PC-9 (cell line): ENCODE measurements at regions not wholly inside any gene's neighbourhood (a gene's known extent, or its start where the extent isn't known, plus 50 kb on each side); places are given as distances from the start of the nearest gene placed in this dataset.

Experiments
- BruUV-seq: library from RNA; stranded (reverse); fragments of 400-500 nt; replicated peaks from 2 replicates; lab custom pipeline; 2021; lab: Mats Ljungman, UMichigan
- CTCF ChIA-PET: fragments of 300-600 bp; sonication (Branson Sonifier 250); formaldehyde crosslinking; loops from one replicate; lab custom pipeline; 2022; ENCODE audit warnings: antibody characterized with exemption; lab: Charles Lee
- POLR2A ChIA-PET: fragments of 300-600 bp; sonication (Branson Sonifier 250); formaldehyde crosslinking; loops from one replicate; lab custom pipeline; 2022; ENCODE audit warnings: antibody characterized with exemption; ENCODE audit not compliant: unreplicated experiment; lab: Charles Lee
- DNase-seq, 2 experiments: peaks; one replicate each; pipeline versions ENCODE4 v3.0.0 to v3.0.0-alpha.2; 2015 to 2022; ENCODE audit warnings: mixed read lengths in 1 of 2
- H2AFZ ChIP-seq: fragments of 200-600 bp; sonication (generic); 2 replicates; pipeline ENCODE4 v1.8.1; 2017; ENCODE audit warnings: antibody characterized with exemption
- H3F3A ChIP-seq: fragments of 200-600 bp; sonication (generic); 2 replicates; pipeline ENCODE4 v1.8.1; 2017; ENCODE audit warnings: antibody characterized with exemption, mild to moderate bottlenecking, low read depth; ENCODE audit not compliant: insufficient read depth
- H3K27ac ChIP-seq: fragments of 200-600 bp; sonication (generic); 2 replicates; pipeline ENCODE4 v1.6.1; 2016; ENCODE audit warnings: mixed run types
- H3K27me3 ChIP-seq: fragments of 200-600 bp; sonication (generic); 2 replicates; pipeline ENCODE4 v1.6.1; 2016; ENCODE audit warnings: low read depth, mixed run types; ENCODE audit not compliant: insufficient read depth
- H3K36me3 ChIP-seq: fragments of 200-600 bp; sonication (generic); 2 replicates; pipeline ENCODE4 v1.6.1; 2016; ENCODE audit warnings: low read depth, mixed run types
- H3K4me1 ChIP-seq: fragments of 200-600 bp; sonication (generic); replicated peaks from 2 replicates; pipeline ENCODE4 v1.6.1; 2016; ENCODE audit warnings: mixed run types; ENCODE audit not compliant: insufficient read depth
- H3K4me2 ChIP-seq: fragments of 200-600 bp; sonication (generic); 2 replicates; pipeline ENCODE4 v1.6.1; 2017; ENCODE audit warnings: mixed run types
- H3K4me3 ChIP-seq: fragments of 200-600 bp; sonication (generic); 2 replicates; pipeline ENCODE4 v1.6.1; 2016; ENCODE audit warnings: mixed run types
- H3K79me2 ChIP-seq: fragments of 200-600 bp; sonication (generic); 2 replicates; pipeline ENCODE4 v1.6.1; 2017; ENCODE audit warnings: low read depth, mixed run types
- H3K9me2 ChIP-seq: fragments of 200-600 bp; sonication (generic); 2 replicates; pipeline ENCODE4 v1.8.1; 2017; ENCODE audit warnings: mild to moderate bottlenecking; ENCODE audit not compliant: insufficient read depth
- H3K9me3 ChIP-seq: fragments of 200-600 bp; sonication (generic); 2 replicates; pipeline ENCODE4 v1.8.1; 2016; ENCODE audit warnings: low read depth; ENCODE audit not compliant: insufficient read depth
- H4K20me1 ChIP-seq: fragments of 200-600 bp; sonication (generic); 2 replicates; pipeline ENCODE4 v1.8.1; 2017; ENCODE audit not compliant: insufficient read depth
- CTCF ChIP-seq: fragments of 200-600 bp; sonication (generic); conservative IDR thresholded peaks from 2 replicates; pipeline ENCODE4 v1.6.1; 2017; ENCODE audit warnings: mixed run types, antibody characterized with exemption, mild to moderate bottlenecking, moderate library complexity
- EZH2 ChIP-seq: fragments of 200-600 bp; sonication (generic); IDR thresholded peaks from 2 replicates; pipeline ENCODE4 v1.8.0; 2017; ENCODE audit warnings: antibody characterized with exemption, low read depth
- intact Hi-C: fragments of 100-400 bp; cut with micrococcal nuclease; formaldehyde crosslinking; loops from one replicate; pipeline ENCODE4 v1.10.0; 2022; ENCODE audit not compliant: unreplicated experiment

DNA sequence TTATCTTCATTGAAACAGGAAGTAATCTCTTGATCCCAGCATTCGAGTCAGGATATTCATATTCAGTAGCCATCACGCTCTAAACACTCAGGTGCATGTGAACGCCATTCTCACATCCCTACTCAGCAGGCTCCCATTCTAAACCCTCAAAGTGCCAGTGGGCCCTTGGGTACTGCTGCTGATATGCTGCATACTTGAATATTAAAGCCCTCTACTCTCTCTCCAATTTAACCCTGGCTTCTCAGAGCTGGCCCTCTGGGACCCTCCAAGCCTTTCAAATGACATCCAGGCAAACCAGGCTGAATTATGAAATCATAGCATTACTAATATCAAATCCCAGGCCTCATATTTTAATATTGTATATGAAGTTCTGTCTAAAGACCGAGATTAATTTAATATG is 468.2 kb downstream of the NUF2 start:
- Histone ChIP-seq H3F3A (no peaks in the 10 kb centered on the region), H3K27ac (no peak overlapping the region), H3K9me3 (no peaks in the 10 kb centered on the region), H2AFZ (no peak overlapping the region), H3K79me2 (no peaks in the 10 kb centered on the region), H3K36me3 (no peaks in the 10 kb centered on the region), H3K27me3 (no peaks in the 10 kb centered on the region), H3K4me1 (no peaks in the 10 kb centered on the region), H3K4me2 (no peak overlapping the region), H3K9me2 (no peaks in the 10 kb centered on the region), H3K4me3 (no peak overlapping the region), H4K20me1 (no peaks in the 10 kb centered on the region)
- CTCF ChIA-PET = no interaction called here
- POLR2A ChIA-PET = no interaction called here
- BruUV-seq = no TSS peak
- TF ChIP-seq EZH2 (no peak), CTCF (no peak)
- intact Hi-C loops = no loop called here
- no peak for DNase-seq

DNA sequence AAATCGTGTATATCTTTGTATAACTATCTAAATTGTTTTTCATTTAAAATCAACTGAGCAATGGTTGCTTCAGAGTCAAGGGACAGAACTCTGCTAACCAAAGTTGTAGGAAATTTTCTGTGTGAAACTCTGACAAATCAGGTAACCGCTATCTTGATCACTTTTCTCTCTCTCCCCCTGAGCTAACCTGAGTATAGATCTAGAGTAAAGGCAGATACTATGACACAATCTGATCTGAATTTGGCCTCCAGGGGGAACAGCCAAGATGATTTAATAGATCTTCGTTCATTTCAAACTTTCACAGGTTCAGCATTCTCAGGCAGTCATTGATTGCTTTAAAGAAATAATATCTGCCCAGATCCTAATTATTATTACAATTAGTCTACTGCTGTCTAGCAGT is 472.8 kb downstream of the NUF2 start:
- Histone ChIP-seq H3K4me2 (no peak overlapping the region), H4K20me1 (no peaks in the 10 kb centered on the region), H3K27ac (no peak overlapping the region), H3K9me2 (no peaks in the 10 kb centered on the region), H3K4me1 (no peaks in the 10 kb centered on the region), H3F3A (no peaks in the 10 kb centered on the region), H3K4me3 (no peak overlapping the region), H3K79me2 (no peaks in the 10 kb centered on the region), H3K9me3 (no peaks in the 10 kb centered on the region), H3K27me3 (no peaks in the 10 kb centered on the region), H2AFZ (no peak overlapping the region), H3K36me3 (no peaks in the 10 kb centered on the region)
- BruUV-seq = no TSS peak
- no peak for DNase-seq
- no peak for TF ChIP-seq CTCF
- TF ChIP-seq EZH2 = no peak
- ChIA-PET POLR2A (no interaction called here), CTCF (no interaction called here)
- intact Hi-C loops = no loop called here

- H3K27ac ChIP-seq = no peak overlapping the region
- intact Hi-C loops = no loop called here
Measured at GRCh38 chr1:163796394-163796821, 474.7 kb downstream of the NUF2 start.

More at GRCh38 chr1:163796394-163796821, 474.7 kb downstream of the NUF2 start:
- no peak for TF ChIP-seq EZH2
- no peak for TF ChIP-seq CTCF
- H3K36me3 ChIP-seq = no peaks in the 10 kb centered on the region
- no TSS peak for BruUV-seq
- peak overlapping the region; percentile 19; the same call in 1 of the 2 replicates for H2AFZ ChIP-seq
- no peaks in the 10 kb centered on the region for H4K20me1 ChIP-seq
- H3K9me2 ChIP-seq = no peaks in the 10 kb centered on the region
- H3K4me3 ChIP-seq = no peak overlapping the region
- H3K4me2 ChIP-seq = no peak overlapping the region
- H3K4me1 ChIP-seq = no peaks in the 10 kb centered on the region
- H3F3A ChIP-seq = no peaks in the 10 kb centered on the region
- ChIA-PET POLR2A (no interaction called here), CTCF (no interaction called here)
- no peak for DNase-seq
- H3K79me2 ChIP-seq = no peaks in the 10 kb centered on the region
- H3K27me3 ChIP-seq = no peaks in the 10 kb centered on the region
- no peaks in the 10 kb centered on the region for H3K9me3 ChIP-seq
